ENCODE measurements at regions not wholly inside any gene's neighbourhood (a gene's known extent, or its start where the extent isn't known, plus 50 kb on each side); places are given as distances from the start of the nearest gene placed in this dataset.

DNA sequence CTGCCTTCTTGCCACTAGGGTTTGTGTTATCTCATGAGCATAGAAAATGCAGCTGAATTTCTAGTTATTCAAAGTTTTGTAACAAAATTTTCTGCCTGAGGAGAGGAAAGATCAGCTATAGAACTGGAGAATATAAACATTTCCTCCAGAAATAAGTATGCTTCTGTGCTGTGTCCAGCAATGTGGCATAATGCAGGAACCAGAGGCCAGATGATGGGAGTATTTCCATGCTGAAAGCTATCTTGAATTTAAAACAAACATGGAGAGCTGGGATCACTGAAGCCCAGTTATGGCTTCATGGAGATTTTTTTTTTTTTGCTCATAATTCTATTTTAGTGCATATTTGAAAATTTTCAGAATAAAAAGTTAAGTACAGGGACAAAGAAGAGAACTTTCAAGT lies 608.2 kb downstream of the SOX6 start:
- ATAC-seq = no peak
- ChIA-PET POLR2A (no interaction called here), CTCF (ENCODE audit: low intra/inter-chr PET ratio) (no interaction called here)
- intact Hi-C loops (cut with micrococcal nuclease) = no loop called here
- no peaks in the 10 kb centered on the region for H3K9me3 ChIP-seq (replicated peaks; ENCODE audit: control insufficient read depth, insufficient read depth, low read depth, low read length)
- no peaks in the 10 kb centered on the region for H3K79me2 ChIP-seq (ENCODE audit: control insufficient read depth, insufficient read depth, low read length)
- no peak overlapping the region for H3K27ac ChIP-seq (ENCODE audit: extremely low read depth, low read depth, low read length)
- no peaks in the 10 kb centered on the region for H4K20me1 ChIP-seq (replicated peaks; ENCODE audit: control insufficient read depth, insufficient read depth, low read length)
- H3K4me2 ChIP-seq (ENCODE audit: insufficient read depth, low read length) = no peak overlapping the region
- H3K9me1 ChIP-seq (ENCODE audit: control insufficient read depth, insufficient read depth, low read length) = no peaks in the 10 kb centered on the region
- DNase-seq (ENCODE audit: extremely low read depth in 1 of 4, low spot score in 3 of 4) = no peak
- in situ Hi-C loops (cut with MboI) = no loop called here
- BruUV-seq (replicated peaks) = no TSS peak
- no peaks in the 10 kb centered on the region for H3K4me1 ChIP-seq (replicated peaks in 1 of 2; ENCODE audit: control insufficient read depth in 2 of 2, insufficient read depth in 2 of 2, low read length in 2 of 2)
- H3K27me3 ChIP-seq (ENCODE audit: control insufficient read depth in 2 of 2, insufficient read depth in 2 of 2, low read length in 2 of 2) = peaks cover 5 to 13% of the 10 kb centered on the region in 2 experiments; a peak in 3 of 5 replicates
- H3K36me3 ChIP-seq (ENCODE audit: control insufficient read depth, insufficient read depth, low read length) = no peaks in the 10 kb centered on the region
- no peak overlapping the region for H3K9ac ChIP-seq (ENCODE audit: insufficient read depth in 1 of 2, low read depth in 2 of 2, low read length in 2 of 2)
- no peak for TF ChIP-seq TARDBP (IDR thresholded peaks at IDR 0.05)
- TF ChIP-seq NR2C1 (IDR thresholded peaks at IDR 0.05) = no peak
- no peak for TF ChIP-seq NR2C1 (tag; IDR thresholded peaks at IDR 0.05)
- TF ChIP-seq HNRNPK (IDR thresholded peaks at IDR 0.05; ENCODE audit: low read depth, low read length, poor library complexity, severe bottlenecking) = no peak
- TF ChIP-seq, protein P1, sequence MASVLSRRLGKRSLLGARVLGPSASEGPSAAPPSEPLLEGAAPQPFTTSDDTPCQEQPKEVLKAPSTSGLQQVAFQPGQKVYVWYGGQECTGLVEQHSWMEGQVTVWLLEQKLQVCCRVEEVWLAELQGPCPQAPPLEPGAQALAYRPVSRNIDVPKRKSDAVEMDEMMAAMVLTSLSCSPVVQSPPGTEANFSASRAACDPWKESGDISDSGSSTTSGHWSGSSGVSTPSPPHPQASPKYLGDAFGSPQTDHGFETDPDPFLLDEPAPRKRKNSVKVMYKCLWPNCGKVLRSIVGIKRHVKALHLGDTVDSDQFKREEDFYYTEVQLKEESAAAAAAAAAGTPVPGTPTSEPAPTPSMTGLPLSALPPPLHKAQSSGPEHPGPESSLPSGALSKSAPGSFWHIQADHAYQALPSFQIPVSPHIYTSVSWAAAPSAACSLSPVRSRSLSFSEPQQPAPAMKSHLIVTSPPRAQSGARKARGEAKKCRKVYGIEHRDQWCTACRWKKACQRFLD (CRISPR knock-in tag; IDR thresholded peaks at IDR 0.05) = no peak
- TF ChIP-seq BRF1 (IDR thresholded peaks at IDR 0.05; ENCODE audit: borderline replicate concordance, extremely low read depth, insufficient read length) = no peak
- TF ChIP-seq SNIP1 (IDR thresholded peaks at IDR 0.05; ENCODE audit: low read depth) = no peak
- TF ChIP-seq NFXL1 (CRISPR knock-in tag; IDR thresholded peaks at IDR 0.05) = no peak
- TF ChIP-seq ZNF780A (CRISPR knock-in tag; IDR thresholded peaks at IDR 0.05) = no peak
- TF ChIP-seq FOXJ3 (CRISPR knock-in tag; IDR thresholded peaks at IDR 0.05) = no peak
- TF ChIP-seq, protein P2, sequence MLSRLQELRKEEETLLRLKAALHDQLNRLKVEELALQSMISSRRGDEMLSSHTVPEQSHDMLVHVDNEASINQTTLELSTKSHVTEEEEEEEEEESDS (CRISPR knock-in tag; IDR thresholded peaks at IDR 0.05) = no peak
- no peak overlapping the region for H3K4me3 ChIP-seq
- FAIRE-seq = no peak
- no peak overlapping the region for H2AFZ ChIP-seq (ENCODE audit: low read depth, low read length)
